ENCODE measurements at regions not wholly inside any gene's neighbourhood (a gene's known extent, or its start where the extent isn't known, plus 50 kb on each side); places are given as distances from the start of the nearest gene placed in this dataset.

GRCh38 chr2:59885541-59885940, 667.9 kb downstream of the BCL11A start:
- no peak for TF ChIP-seq CTCF (IDR thresholded peaks at IDR 0.05)
- no peak for TF ChIP-seq POLR2AphosphoS5 (IDR thresholded peaks at IDR 0.05)
- TF ChIP-seq POLR2A (IDR thresholded peaks at IDR 0.05), result no peak
- TF ChIP-seq EP300 (IDR thresholded peaks at IDR 0.05; ENCODE audit: low read depth), result no peak

All from transverse colon (tissue), 4 donors.